ENCODE measurements at regions not wholly inside any gene's neighbourhood (a gene's known extent, or its start where the extent isn't known, plus 50 kb on each side); places are given as distances from the start of the nearest gene placed in this dataset.
"Not testable (repeated sequence)": the region's sequence is repeated elsewhere in the genome, so short reads cannot be mapped to it uniquely, and the experiment has no call there.

GRCh38 chr18:76708722-76709353, 113.5 kb upstream of the ZNF236 start:
- Mint-ChIP-seq H3K27me3 (no peaks in the 10 kb centered on the region), H3K27ac (no peak overlapping the region), H3K9me3 (no peaks in the 10 kb centered on the region), H3K4me1 (no peaks in the 10 kb centered on the region), H3K4me3 (no peak overlapping the region), H3K36me3 (ENCODE audit: low read depth) (no peaks in the 10 kb centered on the region)
- ATAC-seq (replicated peaks): no peak

GRCh38 chr18:76708071-76708721, 114.2 kb upstream of the ZNF236 start:
- Mint-ChIP-seq H3K36me3 (ENCODE audit: low read depth) (no peaks in the 10 kb centered on the region), H3K4me3 (no peak overlapping the region), H3K27ac (no peak overlapping the region), H3K9me3 (no peaks in the 10 kb centered on the region), H3K4me1 (no peaks in the 10 kb centered on the region), H3K27me3 (no peaks in the 10 kb centered on the region)
- ATAC-seq (replicated peaks): no peak

- H3K4me1 Mint-ChIP-seq: no peaks in the 10 kb centered on the region
- no peak overlapping the region for H3K4me3 Mint-ChIP-seq
- H3K27ac Mint-ChIP-seq: no peak overlapping the region
- H3K27me3 Mint-ChIP-seq: no peaks in the 10 kb centered on the region
- H3K9me3 Mint-ChIP-seq: no peaks in the 10 kb centered on the region
- H3K36me3 Mint-ChIP-seq (ENCODE audit: low read depth): no peaks in the 10 kb centered on the region
- no peak for ATAC-seq (replicated peaks)
Observed at GRCh38 chr18:76707534-76707933, 114.8 kb upstream of the ZNF236 start.

GRCh38 chr18:76704589-76704988, 117.8 kb upstream of the ZNF236 start:
- H3K9me3 Mint-ChIP-seq; H3K27me3 Mint-ChIP-seq; H3K4me1 Mint-ChIP-seq; H3K4me3 Mint-ChIP-seq; ATAC-seq (replicated peaks); H3K36me3 Mint-ChIP-seq (ENCODE audit: low read depth); H3K27ac Mint-ChIP-seq: not testable (repeated sequence)

- Mint-ChIP-seq H3K4me1 (no peaks in the 10 kb centered on the region), H3K4me3 (no peak overlapping the region), H3K27ac (no peak overlapping the region), H3K9me3 (no peaks in the 10 kb centered on the region), H3K36me3 (ENCODE audit: low read depth) (no peaks in the 10 kb centered on the region), H3K27me3 (peaks cover 27% of the 10 kb centered on the region)
- ATAC-seq (replicated peaks): no peak
Observed at GRCh38 chr18:76699923-76700322, 122.4 kb upstream of the ZNF236 start.

GRCh38 chr18:76697441-76697901, 124.9 kb upstream of the ZNF236 start:
- Mint-ChIP-seq H3K36me3 (ENCODE audit: low read depth) (no peaks in the 10 kb centered on the region), H3K4me3 (no peak overlapping the region), H3K4me1 (no peaks in the 10 kb centered on the region), H3K27me3 (peaks cover 35% of the 10 kb centered on the region), H3K9me3 (no peaks in the 10 kb centered on the region), H3K27ac (no peak overlapping the region)
- ATAC-seq (replicated peaks): no peak

- ATAC-seq (replicated peaks): no peak
- Mint-ChIP-seq H3K27ac (no peak overlapping the region), H3K36me3 (ENCODE audit: low read depth) (no peaks in the 10 kb centered on the region), H3K9me3 (no peaks in the 10 kb centered on the region), H3K4me1 (peaks cover 9% of the 10 kb centered on the region), H3K4me3 (no peak overlapping the region), H3K27me3 (peaks cover 28% of the 10 kb centered on the region)
Observed at GRCh38 chr18:76691800-76692199, 130.6 kb upstream of the ZNF236 start.

- no peak for ATAC-seq (replicated peaks)
- Mint-ChIP-seq H3K36me3 (ENCODE audit: low read depth) (no peaks in the 10 kb centered on the region), H3K4me1 (peaks cover 12% of the 10 kb centered on the region), H3K4me3 (no peak overlapping the region), H3K27ac (no peak overlapping the region), H3K9me3 (no peaks in the 10 kb centered on the region), H3K27me3 (peaks cover 28% of the 10 kb centered on the region)
Observed at GRCh38 chr18:76689646-76690264, 132.6 kb upstream of the ZNF236 start.

- ATAC-seq (replicated peaks): no peak
- Mint-ChIP-seq H3K27ac (no peak overlapping the region), H3K36me3 (ENCODE audit: low read depth) (no peaks in the 10 kb centered on the region), H3K4me1 (peaks cover 12% of the 10 kb centered on the region), H3K27me3 (peaks cover 32% of the 10 kb centered on the region), H3K9me3 (no peaks in the 10 kb centered on the region), H3K4me3 (no peak overlapping the region)
Observed at GRCh38 chr18:76688724-76689472, 133.5 kb upstream of the ZNF236 start.

- H3K27ac Mint-ChIP-seq: no peak overlapping the region
- H3K27me3 Mint-ChIP-seq: peaks cover 24% of the 10 kb centered on the region
- H3K36me3 Mint-ChIP-seq (ENCODE audit: low read depth): no peaks in the 10 kb centered on the region
- peak; percentile 81 for ATAC-seq (replicated peaks)
- H3K9me3 Mint-ChIP-seq: no peaks in the 10 kb centered on the region
- H3K4me3 Mint-ChIP-seq: no peak overlapping the region
- peaks cover 12% of the 10 kb centered on the region for H3K4me1 Mint-ChIP-seq
Observed at GRCh38 chr18:76687304-76687962, 134.9 kb upstream of the ZNF236 start.

GRCh38 chr18:76686737-76687231, 135.6 kb upstream of the ZNF236 start:
- Mint-ChIP-seq H3K27me3 (peaks cover 28% of the 10 kb centered on the region), H3K36me3 (ENCODE audit: low read depth) (no peaks in the 10 kb centered on the region), H3K9me3 (no peaks in the 10 kb centered on the region), H3K4me1 (peaks cover 12% of the 10 kb centered on the region), H3K4me3 (no peak overlapping the region), H3K27ac (no peak overlapping the region)
- ATAC-seq (replicated peaks): peak; percentile 63

GRCh38 chr18:76685860-76686259, 136.5 kb upstream of the ZNF236 start:
- Mint-ChIP-seq H3K27ac (no peak overlapping the region), H3K27me3 (peaks cover 24% of the 10 kb centered on the region), H3K9me3 (no peaks in the 10 kb centered on the region), H3K36me3 (ENCODE audit: low read depth) (no peaks in the 10 kb centered on the region), H3K4me3 (no peak overlapping the region), H3K4me1 (peaks cover 12% of the 10 kb centered on the region)
- no peak for ATAC-seq (replicated peaks)

GRCh38 chr18:76685402-76685801, 137.0 kb upstream of the ZNF236 start:
- Mint-ChIP-seq H3K4me3 (no peak overlapping the region), H3K27ac (no peak overlapping the region), H3K4me1 (peaks cover 12% of the 10 kb centered on the region), H3K9me3 (no peaks in the 10 kb centered on the region), H3K36me3 (ENCODE audit: low read depth) (no peaks in the 10 kb centered on the region), H3K27me3 (peaks cover 22% of the 10 kb centered on the region)
- no peak for ATAC-seq (replicated peaks)

GRCh38 chr18:76684265-76684664, 138.1 kb upstream of the ZNF236 start:
- Mint-ChIP-seq H3K36me3 (ENCODE audit: low read depth) (no peaks in the 10 kb centered on the region), H3K4me3 (no peak overlapping the region), H3K4me1 (peaks cover 9% of the 10 kb centered on the region), H3K27ac (no peak overlapping the region), H3K9me3 (no peaks in the 10 kb centered on the region), H3K27me3 (peaks cover 16% of the 10 kb centered on the region)
- ATAC-seq (replicated peaks): no peak

Measured in activated T-helper 17 cell treated with anti-CD3 and anti-CD28 coated beads, Interleukin-2, amount 50 U/mL, for 72 hours (primary cell).